ENCODE measurements at regions not wholly inside any gene's neighbourhood (a gene's known extent, or its start where the extent isn't known, plus 50 kb on each side); places are given as distances from the start of the nearest gene placed in this dataset.
A peak's percentile ranks its signal among the peaks of the same experiment; 100 is the strongest.

- Histone ChIP-seq H3K4me1 (ENCODE audit: control insufficient read depth, insufficient read depth, low read length) (no peaks in the 10 kb centered on the region), H3K9me3 (ENCODE audit: control insufficient read depth, insufficient read depth, low read length) (no peaks in the 10 kb centered on the region), H3K4me3 (ENCODE audit: low read depth, low read length) (no peak overlapping the region), H3K36me3 (ENCODE audit: control insufficient read depth, insufficient read depth, low read length) (no peaks in the 10 kb centered on the region), H3K27me3 (ENCODE audit: control insufficient read depth, insufficient read depth, low read length) (no peaks in the 10 kb centered on the region), H3K27ac (ENCODE audit: low read depth, low read length) (no peak overlapping the region)
- DNase-seq (ENCODE audit: low read depth in 4 of 6, low spot score in 6 of 6) = no peak
- WGBS (ENCODE audit: insufficient coverage) = 82% methylated on average over 2 of the region's 5 CpGs
Observed at GRCh38 chr13:99027661-99028425, 50.0 kb upstream of the DOCK9 start.

GRCh38 chr13:99028890-99029289 lies 51.0 kb upstream of the DOCK9 start:
- H3K27me3 ChIP-seq (ENCODE audit: control insufficient read depth, insufficient read depth, low read length) = no peaks in the 10 kb centered on the region
- no peaks in the 10 kb centered on the region for H3K36me3 ChIP-seq (ENCODE audit: control insufficient read depth, insufficient read depth, low read length)
- no peak overlapping the region for H3K27ac ChIP-seq (ENCODE audit: low read depth, low read length)
- H3K4me3 ChIP-seq (ENCODE audit: low read depth, low read length) = no peak overlapping the region
- H3K9me3 ChIP-seq (ENCODE audit: control insufficient read depth, insufficient read depth, low read length) = no peaks in the 10 kb centered on the region
- H3K4me1 ChIP-seq (ENCODE audit: control insufficient read depth, insufficient read depth, low read length) = no peaks in the 10 kb centered on the region
- DNase-seq (ENCODE audit: low read depth in 4 of 6, low spot score in 6 of 6) = no peak

- no peaks in the 10 kb centered on the region for H3K9me3 ChIP-seq (ENCODE audit: control insufficient read depth, insufficient read depth, low read length)
- no peaks in the 10 kb centered on the region for H3K27me3 ChIP-seq (ENCODE audit: control insufficient read depth, insufficient read depth, low read length)
- no peaks in the 10 kb centered on the region for H3K4me1 ChIP-seq (ENCODE audit: control insufficient read depth, insufficient read depth, low read length)
- no peak for DNase-seq (ENCODE audit: low read depth in 4 of 6, low spot score in 6 of 6)
- no peak overlapping the region for H3K4me3 ChIP-seq (ENCODE audit: low read depth, low read length)
- H3K36me3 ChIP-seq (ENCODE audit: control insufficient read depth, insufficient read depth, low read length) = no peaks in the 10 kb centered on the region
- H3K27ac ChIP-seq (ENCODE audit: low read depth, low read length) = no peak overlapping the region
Observed at GRCh38 chr13:99029576-99029975, 51.7 kb upstream of the DOCK9 start.

GRCh38 chr13:99030326-99030725 lies 52.5 kb upstream of the DOCK9 start:
- Histone ChIP-seq H3K36me3 (ENCODE audit: control insufficient read depth, insufficient read depth, low read length) (no peaks in the 10 kb centered on the region), H3K4me1 (ENCODE audit: control insufficient read depth, insufficient read depth, low read length) (no peaks in the 10 kb centered on the region), H3K27ac (ENCODE audit: low read depth, low read length) (no peak overlapping the region), H3K27me3 (ENCODE audit: control insufficient read depth, insufficient read depth, low read length) (no peaks in the 10 kb centered on the region), H3K4me3 (ENCODE audit: low read depth, low read length) (no peak overlapping the region), H3K9me3 (ENCODE audit: control insufficient read depth, insufficient read depth, low read length) (no peaks in the 10 kb centered on the region)
- peak in 2 of 6 donors; percentile 41 to 43 for DNase-seq (ENCODE audit: low read depth in 4 of 6, low spot score in 6 of 6)

GRCh38 chr13:99031832-99032231 lies 54.0 kb upstream of the DOCK9 start:
- no peak for DNase-seq (ENCODE audit: low read depth in 4 of 6, low spot score in 6 of 6)
- Histone ChIP-seq H3K27me3 (ENCODE audit: control insufficient read depth, insufficient read depth, low read length) (no peaks in the 10 kb centered on the region), H3K4me1 (ENCODE audit: control insufficient read depth, insufficient read depth, low read length) (no peaks in the 10 kb centered on the region), H3K27ac (ENCODE audit: low read depth, low read length) (no peak overlapping the region), H3K4me3 (ENCODE audit: low read depth, low read length) (no peak overlapping the region), H3K36me3 (ENCODE audit: control insufficient read depth, insufficient read depth, low read length) (no peaks in the 10 kb centered on the region), H3K9me3 (ENCODE audit: control insufficient read depth, insufficient read depth, low read length) (no peaks in the 10 kb centered on the region)
- WGBS (ENCODE audit: insufficient coverage) = 100% methylated on average over 2 of the region's 2 CpGs

GRCh38 chr13:99033814-99034213 lies 56.0 kb upstream of the DOCK9 start:
- Histone ChIP-seq H3K36me3 (ENCODE audit: control insufficient read depth, insufficient read depth, low read length) (no peaks in the 10 kb centered on the region), H3K4me1 (ENCODE audit: control insufficient read depth, insufficient read depth, low read length) (no peaks in the 10 kb centered on the region), H3K9me3 (ENCODE audit: control insufficient read depth, insufficient read depth, low read length) (no peaks in the 10 kb centered on the region), H3K27me3 (ENCODE audit: control insufficient read depth, insufficient read depth, low read length) (no peaks in the 10 kb centered on the region), H3K27ac (ENCODE audit: low read depth, low read length) (no peak overlapping the region), H3K4me3 (ENCODE audit: low read depth, low read length) (no peak overlapping the region)
- peak in 4 of 6 donors; percentile 32 to 80 (median 54) for DNase-seq (ENCODE audit: low read depth in 4 of 6, low spot score in 6 of 6)

GRCh38 chr13:99034333-99035085 lies 56.6 kb upstream of the DOCK9 start:
- H3K36me3 ChIP-seq (ENCODE audit: control insufficient read depth, insufficient read depth, low read length) = no peaks in the 10 kb centered on the region
- DNase-seq (ENCODE audit: low read depth in 4 of 6, low spot score in 6 of 6) = no peak
- no peaks in the 10 kb centered on the region for H3K27me3 ChIP-seq (ENCODE audit: control insufficient read depth, insufficient read depth, low read length)
- no peaks in the 10 kb centered on the region for H3K9me3 ChIP-seq (ENCODE audit: control insufficient read depth, insufficient read depth, low read length)
- no peak overlapping the region for H3K4me3 ChIP-seq (ENCODE audit: low read depth, low read length)
- WGBS (ENCODE audit: insufficient coverage) = 100% methylated on average over 2 of the region's 5 CpGs
- H3K4me1 ChIP-seq (ENCODE audit: control insufficient read depth, insufficient read depth, low read length) = no peaks in the 10 kb centered on the region
- H3K27ac ChIP-seq (ENCODE audit: low read depth, low read length) = no peak overlapping the region

- no peaks in the 10 kb centered on the region for H3K36me3 ChIP-seq (ENCODE audit: control insufficient read depth, insufficient read depth, low read length)
- no peaks in the 10 kb centered on the region for H3K27me3 ChIP-seq (ENCODE audit: control insufficient read depth, insufficient read depth, low read length)
- WGBS (ENCODE audit: insufficient coverage) = 100% methylated on average over 2 of the region's 5 CpGs
- H3K27ac ChIP-seq (ENCODE audit: low read depth, low read length) = no peak overlapping the region
- no peaks in the 10 kb centered on the region for H3K9me3 ChIP-seq (ENCODE audit: control insufficient read depth, insufficient read depth, low read length)
- H3K4me1 ChIP-seq (ENCODE audit: control insufficient read depth, insufficient read depth, low read length) = no peaks in the 10 kb centered on the region
- H3K4me3 ChIP-seq (ENCODE audit: low read depth, low read length) = no peak overlapping the region
- DNase-seq (ENCODE audit: low read depth in 4 of 6, low spot score in 6 of 6) = no peak
Observed at GRCh38 chr13:99035715-99036114, 57.9 kb upstream of the DOCK9 start.

GRCh38 chr13:99037756-99038155 lies 59.9 kb upstream of the DOCK9 start:
- H3K4me1 ChIP-seq (ENCODE audit: control insufficient read depth, insufficient read depth, low read length) = no peaks in the 10 kb centered on the region
- no peak for DNase-seq (ENCODE audit: low read depth in 4 of 6, low spot score in 6 of 6)
- no peaks in the 10 kb centered on the region for H3K27me3 ChIP-seq (ENCODE audit: control insufficient read depth, insufficient read depth, low read length)
- no peaks in the 10 kb centered on the region for H3K36me3 ChIP-seq (ENCODE audit: control insufficient read depth, insufficient read depth, low read length)
- H3K27ac ChIP-seq (ENCODE audit: low read depth, low read length) = no peak overlapping the region
- WGBS (ENCODE audit: insufficient coverage) = no CpG with 5 or more reads among the region's 2 CpGs
- no peaks in the 10 kb centered on the region for H3K9me3 ChIP-seq (ENCODE audit: control insufficient read depth, insufficient read depth, low read length)
- H3K4me3 ChIP-seq (ENCODE audit: low read depth, low read length) = no peak overlapping the region

GRCh38 chr13:99039718-99040280 lies 61.9 kb upstream of the DOCK9 start:
- Histone ChIP-seq H3K4me3 (ENCODE audit: low read depth, low read length) (no peak overlapping the region), H3K36me3 (ENCODE audit: control insufficient read depth, insufficient read depth, low read length) (no peaks in the 10 kb centered on the region), H3K4me1 (ENCODE audit: control insufficient read depth, insufficient read depth, low read length) (no peaks in the 10 kb centered on the region), H3K9me3 (ENCODE audit: control insufficient read depth, insufficient read depth, low read length) (no peaks in the 10 kb centered on the region), H3K27ac (ENCODE audit: low read depth, low read length) (no peak overlapping the region), H3K27me3 (ENCODE audit: control insufficient read depth, insufficient read depth, low read length) (no peaks in the 10 kb centered on the region)
- DNase-seq (ENCODE audit: low read depth in 4 of 6, low spot score in 6 of 6) = no peak
- WGBS (ENCODE audit: insufficient coverage) = no CpG with 5 or more reads among the region's 2 CpGs
